Stimulated activated CD4-positive, alpha-beta T cell treated with anti-CD3 and anti-CD28 coated beads, Interleukin-15, amount 100 ng/mL, for 24 hours (primary cell): ENCODE measurements at regions not wholly inside any gene's neighbourhood (a gene's known extent, or its start where the extent isn't known, plus 50 kb on each side); places are given as distances from the start of the nearest gene placed in this dataset.
"Not testable (repeated sequence)": the region's sequence is repeated elsewhere in the genome, so short reads cannot be mapped to it uniquely, and the experiment has no call there.

Source experiments
- DNase-seq: peaks from one replicate; pipeline ENCODE4 v3.0.0-alpha.2; 2020

- no peak for DNase-seq
Measured at GRCh38 chr18:43341014-43341413, 63.7 kb upstream of the SYT4 start.

GRCh38 chr18:43350176-43350575 lies 72.9 kb upstream of the SYT4 start:
- DNase-seq = no peak

DNA sequence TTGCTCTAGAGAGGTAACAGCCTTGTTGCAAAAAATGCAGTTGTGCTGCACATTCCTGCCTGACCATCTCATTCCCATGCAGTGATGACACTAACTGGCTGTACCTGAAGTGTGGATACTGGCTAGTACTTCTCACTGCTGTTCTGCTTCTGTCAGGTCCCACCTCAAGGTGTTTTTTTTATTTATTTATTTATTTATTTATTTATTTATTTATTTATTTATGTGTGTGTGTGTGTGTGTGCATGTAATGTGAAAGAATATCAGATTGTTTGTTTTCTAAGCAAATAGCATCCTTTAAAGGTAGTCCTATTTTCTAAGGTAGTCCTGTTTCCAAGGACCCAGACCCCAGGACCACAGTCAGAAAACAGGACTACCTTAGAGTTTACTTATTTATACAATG lies 87.2 kb upstream of the SYT4 start:
- DNase-seq = no peak

GRCh38 chr18:43367895-43368294 lies 90.6 kb upstream of the SYT4 start:
- no peak for DNase-seq

GRCh38 chr18:43369311-43369710 lies 92.0 kb upstream of the SYT4 start:
- DNase-seq = not testable (repeated sequence)

- DNase-seq = no peak
Measured at GRCh38 chr18:43372773-43373172, 95.5 kb upstream of the SYT4 start.

- DNase-seq = no peak
Measured at GRCh38 chr18:43380104-43380672, 102.9 kb upstream of the SYT4 start.

GRCh38 chr18:43382641-43383403 lies 105.5 kb upstream of the SYT4 start:
- no peak for DNase-seq

GRCh38 chr18:43389163-43389562 lies 111.9 kb upstream of the SYT4 start:
- no peak for DNase-seq

- no peak for DNase-seq
Measured at GRCh38 chr18:43392168-43392567, 114.9 kb upstream of the SYT4 start.

GRCh38 chr18:43393174-43393573 lies 115.9 kb upstream of the SYT4 start:
- no peak for DNase-seq

- no peak for DNase-seq
Measured at GRCh38 chr18:43396266-43396665, 119.0 kb upstream of the SYT4 start.

DNA sequence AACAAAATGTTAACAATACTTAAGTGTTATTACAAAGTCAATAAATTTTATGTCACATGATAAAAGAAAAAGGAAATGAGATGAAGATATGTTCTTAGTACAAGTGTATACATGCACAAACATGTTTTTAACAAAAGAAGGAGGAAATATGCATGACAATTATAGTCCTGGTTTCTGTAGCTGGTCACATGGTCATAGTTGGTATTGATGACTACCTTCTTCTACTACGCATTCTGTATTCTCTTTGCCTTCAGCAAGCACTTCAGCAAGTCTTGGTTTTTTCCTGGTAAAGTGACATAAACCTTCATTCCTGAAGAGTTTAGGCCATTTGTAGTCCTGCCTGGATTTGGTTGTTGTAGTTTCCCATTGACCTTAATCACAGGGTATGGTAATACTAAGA lies 121.3 kb upstream of the SYT4 start:
- no peak for DNase-seq

DNA sequence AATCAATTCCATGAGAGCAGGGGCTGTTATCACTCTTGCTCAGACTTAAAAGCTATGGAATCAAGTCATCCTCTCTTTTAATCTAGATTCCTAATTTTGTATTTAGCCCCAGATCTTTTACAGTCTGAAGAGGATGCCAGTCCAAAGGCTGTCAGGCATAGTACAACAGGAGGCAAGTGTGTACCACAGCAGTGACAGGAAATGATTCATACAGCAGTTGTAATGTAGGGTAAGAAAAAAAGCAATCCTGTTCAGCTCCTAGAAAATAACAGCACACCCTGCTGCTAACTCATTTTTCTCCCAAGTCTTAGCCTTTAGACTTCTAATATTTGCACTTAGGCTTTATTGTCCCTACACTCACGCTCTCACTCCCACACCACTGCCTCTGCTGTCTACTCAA lies 127.8 kb upstream of the SYT4 start:
- DNase-seq = no peak

DNA sequence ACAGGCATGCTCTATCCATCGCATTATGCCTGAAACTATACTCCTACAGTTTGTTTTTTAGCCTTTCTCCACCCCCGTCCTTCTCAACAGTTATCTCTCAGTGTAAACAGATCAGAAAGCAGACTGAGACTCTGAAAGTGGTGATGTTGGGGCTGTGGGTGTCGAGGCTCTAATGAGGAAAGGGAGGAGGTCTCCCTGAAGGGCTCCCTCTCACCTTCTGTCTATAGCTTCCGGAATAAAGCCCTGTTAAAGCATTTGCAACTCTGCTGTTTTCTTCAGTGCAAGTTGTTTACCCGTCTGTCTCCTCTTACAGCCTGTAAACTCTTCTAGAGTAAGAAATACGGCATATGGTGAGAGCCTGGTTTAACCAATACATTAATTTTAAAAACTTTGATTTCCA lies 136.7 kb upstream of the SYT4 start:
- no peak for DNase-seq

GRCh38 chr18:43420091-43420490 lies 142.8 kb upstream of the SYT4 start:
- no peak for DNase-seq

- DNase-seq = no peak
Measured at GRCh38 chr18:43420950-43421349, 143.7 kb upstream of the SYT4 start.

DNA sequence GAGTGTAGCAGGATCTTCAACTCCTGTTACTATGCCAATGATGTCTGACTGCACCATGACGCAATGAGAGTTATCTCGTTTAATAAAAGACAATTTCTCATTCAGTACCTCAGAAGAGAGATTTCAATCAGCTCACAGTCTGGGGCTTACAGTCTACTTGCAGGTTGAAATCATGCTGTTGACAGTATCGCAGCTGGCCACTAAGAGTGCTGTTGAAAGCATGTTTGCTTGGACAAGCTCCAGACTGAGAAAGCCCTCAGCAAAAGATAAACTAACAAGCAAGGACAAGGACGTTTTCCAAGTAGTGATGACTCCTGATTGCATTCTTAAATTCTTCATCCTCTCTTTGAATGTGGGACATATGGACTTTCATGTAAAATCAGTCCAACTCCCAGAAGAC lies 145.2 kb upstream of the SYT4 start:
- no peak for DNase-seq

DNA sequence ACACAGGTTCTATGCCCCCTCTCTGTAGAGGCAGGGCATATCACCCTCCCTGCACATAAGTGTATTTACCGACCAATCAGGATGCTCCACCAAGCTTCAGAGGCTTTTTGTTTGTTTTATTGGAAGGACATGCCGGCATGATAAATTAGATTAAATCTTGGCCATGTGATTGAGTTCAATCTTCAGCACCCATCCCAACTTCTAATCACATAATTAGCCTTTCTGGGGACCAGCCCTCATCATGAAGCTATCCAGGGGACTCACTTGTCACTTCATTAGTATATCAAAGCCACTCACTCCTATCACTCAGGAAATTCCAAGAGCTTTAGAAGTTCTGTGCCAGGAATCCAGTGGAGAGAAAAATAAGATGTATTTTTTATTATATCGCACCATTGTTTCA lies 158.6 kb upstream of the SYT4 start:
- DNase-seq = no peak

DNA sequence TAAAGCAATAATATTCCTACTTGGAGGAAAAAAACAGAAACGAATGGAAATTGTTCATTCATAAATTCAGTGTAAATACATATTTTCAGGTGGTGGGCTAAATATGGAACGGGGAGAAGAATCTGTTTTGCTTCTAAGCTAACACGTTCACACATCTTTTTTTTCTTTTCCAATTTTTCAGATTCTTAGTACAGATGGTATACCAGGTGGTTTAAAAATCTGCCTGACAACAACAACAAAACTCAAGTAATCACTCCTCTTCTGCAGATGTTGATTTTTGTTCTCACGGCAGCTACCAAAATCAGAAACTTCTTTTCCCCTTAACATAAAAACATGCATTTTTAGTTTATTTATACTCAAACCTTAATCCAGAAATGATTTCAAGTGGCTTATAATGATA lies 164.8 kb upstream of the SYT4 start:
- DNase-seq = no peak

GRCh38 chr18:43442571-43442970 lies 165.3 kb upstream of the SYT4 start:
- no peak for DNase-seq

DNA sequence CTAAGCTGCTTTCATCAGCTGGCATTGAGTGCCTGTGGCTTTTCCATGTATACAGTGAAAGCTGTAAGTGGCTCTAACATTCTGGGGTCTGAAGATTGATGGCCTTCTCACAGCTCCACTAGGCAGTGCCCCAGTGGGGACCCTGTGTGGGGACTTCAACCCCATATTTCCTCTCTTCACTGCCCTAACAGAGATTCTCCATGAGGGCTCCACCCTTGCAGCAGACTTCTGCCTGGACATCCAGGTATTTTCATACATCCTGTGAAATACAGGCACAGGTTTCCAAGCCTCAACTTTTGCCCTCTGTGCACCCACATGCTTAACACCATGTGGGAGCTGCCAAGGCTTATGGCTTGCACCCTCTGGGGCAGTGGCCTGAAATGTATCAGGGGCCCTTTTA lies 188.2 kb upstream of the SYT4 start:
- DNase-seq = no peak

DNA sequence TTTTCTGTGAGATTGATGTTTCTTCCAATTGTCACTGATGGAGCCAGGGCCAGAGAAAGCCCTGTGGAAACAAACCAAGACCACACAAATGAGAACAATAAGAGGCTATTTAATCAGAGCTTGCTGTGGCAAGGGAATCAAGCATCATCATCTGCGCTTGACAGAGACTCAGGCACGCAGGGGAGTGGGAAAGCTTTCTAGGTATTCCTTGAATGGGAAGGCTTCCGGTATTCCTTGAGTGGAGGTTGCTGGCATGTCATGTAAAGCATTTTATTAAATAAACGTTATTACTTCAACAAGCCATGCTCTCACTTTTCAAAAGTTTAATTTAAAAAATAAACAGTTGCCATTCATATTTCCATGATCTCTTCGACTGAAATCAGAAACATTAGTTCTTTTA lies 194.6 kb upstream of the SYT4 start:
- DNase-seq = no peak

DNA sequence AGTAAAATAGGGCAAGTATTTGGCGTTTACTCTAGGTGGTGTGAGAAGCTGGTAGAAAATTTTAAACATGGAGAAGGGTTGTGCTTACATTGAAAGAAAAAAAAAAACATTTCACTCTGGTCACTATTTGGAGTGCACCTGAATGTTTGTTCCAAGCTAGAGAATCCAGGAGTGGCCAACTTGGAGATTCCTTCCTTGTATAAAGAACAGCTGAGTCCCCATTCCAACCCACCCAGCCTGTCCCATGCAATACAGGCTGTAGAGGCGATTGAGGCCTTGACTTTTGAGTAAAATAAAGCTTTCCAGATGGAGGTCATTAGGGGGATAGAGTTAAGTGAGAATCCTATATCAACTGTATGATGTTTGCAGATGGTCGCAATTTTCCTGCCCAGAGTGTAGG lies 203.8 kb upstream of the SYT4 start:
- no peak for DNase-seq

DNA sequence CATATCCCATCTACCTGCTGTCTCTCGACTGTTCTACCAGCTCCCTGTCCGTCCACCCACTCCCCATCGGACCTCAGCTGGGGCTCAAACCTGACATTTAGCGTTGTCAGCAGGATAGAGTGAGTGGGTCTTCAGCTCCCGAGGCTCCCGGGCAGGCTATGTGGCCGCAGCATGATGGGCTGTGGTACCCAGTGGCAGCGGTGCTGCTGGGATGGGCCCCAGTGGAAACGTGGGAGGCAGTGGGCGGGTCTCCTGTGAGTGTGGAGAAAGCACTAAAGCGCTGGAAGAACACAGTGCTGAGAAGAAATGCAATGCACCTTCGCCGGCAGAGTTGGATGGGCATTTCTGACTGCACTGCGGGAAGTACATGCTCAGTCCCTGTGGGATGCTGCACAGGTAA lies 204.8 kb upstream of the SYT4 start:
- DNase-seq = no peak
